Pancreas (tissue), 10 donors: ENCODE measurements at regions not wholly inside any gene's neighbourhood (a gene's known extent, or its start where the extent isn't known, plus 50 kb on each side); places are given as distances from the start of the nearest gene placed in this dataset.

Source experiments
- ATAC-seq, 4 donors: fragments of 200-7000 bp; cut with Tn5 transposase; one replicate each; pipeline versions ENCODE4 v1.8.0 to v1.9.1; 2020; ENCODE audit warnings: mild to moderate bottlenecking in 4 of 4, moderate library complexity in 4 of 4
- DNase-seq, 6 donors: peaks; one replicate each; pipeline ENCODE4 v3.0.0-alpha.2; 2020
- FAIRE-seq: peaks from 2 replicates; lab custom pipeline; 2012; peaks lifted over from hg19 to GRCh38; lab: Jason Lieb, UNC
- H3K27ac ChIP-seq, 4 donors: fragments of 200-600 bp; sonication (generic); 1 replicate in 3 of 4; 2 replicates in 1 of 4; pipeline versions ENCODE4 v1.5.0 to v1.8.0; 2020
- H3K27me3 ChIP-seq, 4 donors: fragments of 200-600 bp; one replicate each; pipeline ENCODE4 v1.8.0; 2021
- H3K36me3 ChIP-seq, 3 donors: fragments of 200-600 bp; sonication (generic) in 1 of 3; one replicate each; pipeline versions ENCODE4 v1.5.0 to v1.8.0; 2020 to 2021
- H3K4me1 ChIP-seq, 3 donors: fragments of 200-600 bp; one replicate each; pipeline ENCODE4 v1.8.0; 2021
- H3K4me3 ChIP-seq, 4 donors: fragments of 200-600 bp; sonication (generic) in 2 of 4; one replicate each; pipeline versions ENCODE4 v1.5.0 to v1.8.0; 2020 to 2021
- H3K9me3 ChIP-seq, 4 donors: fragments of 200-600 bp; one replicate each; pipeline ENCODE4 v1.8.0; 2021
- WGBS, 2 donors: extraction: QIAGEN DNeasy Blood & Tissue Kit; methylation state at CpG; one replicate each; pipeline ENCODE4 v1.1.7; 2013; 5-methylcytosine and 5-hydroxymethylcytosine counted together
- intact Hi-C, 3 donors: fragments of 100-400 bp; cut with DNase I; formaldehyde crosslinking; loops; one replicate each; pipeline versions ENCODE4 v1.11.1 to v1.14.2; 2022
- TF ChIP-seq, protein P1 (sequence below), 4 donors: fragments of 200-600 bp; sonication (generic) in 3 of 4; IDR thresholded peaks; one replicate each; pipeline versions ENCODE4 v1.5.0 to v1.8.0; 2021; ENCODE audit warnings: antibody characterized with exemption in 4 of 4
- donor health status: healthy with polysubstance abuse.
- donor health status: DM: no; HTN: no; CAD: no; lungs with moderate emphysema.
- donor health status: DM: no; HTN: no; CAD: no.
- donor health status: control.
- donor health status: control.
- donor health status: Bipolar disorder and iron deficiency.
- donor health status: DM: yes; HTN: yes; CAD: no.
- donor health status: DM: no; HTN: no; CAD: no.
- donor health status: DM: no; HTN: no; CAD: no.
- donor health status: DM: yes; HTN: yes; CAD: no.

DNA sequence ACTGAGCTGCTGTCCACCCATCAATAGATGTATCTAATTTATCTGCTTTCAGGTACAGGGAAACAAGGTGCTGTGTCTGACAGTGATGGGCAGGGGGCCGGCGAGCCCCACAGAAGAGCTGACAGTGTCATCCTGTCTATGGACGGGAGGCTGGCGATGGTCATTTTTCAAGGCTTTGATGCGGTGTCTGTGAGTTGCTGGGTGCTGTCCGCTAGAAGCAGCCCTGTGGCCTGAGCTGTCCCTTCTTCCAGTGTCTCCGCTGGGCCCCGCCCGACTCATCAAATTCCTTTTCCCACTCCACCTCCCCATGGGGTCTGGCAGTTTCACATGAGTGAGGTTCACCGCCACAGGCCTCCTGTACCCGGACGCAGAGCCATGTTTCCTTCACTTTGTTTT, 161.4 kb upstream of the PMEPA1 start:
- no peak overlapping the region for H3K4me3 ChIP-seq
- H3K4me1 ChIP-seq, result no peaks in the 10 kb centered on the region
- WGBS, 2 donors, result 70 to 73% methylated on average over 12 of the region's 12 CpGs
- no peaks in the 10 kb centered on the region for H3K9me3 ChIP-seq
- DNase-seq (no peak), FAIRE-seq (no peak), ATAC-seq (no peak)
- intact Hi-C loops, result no loop called here
- H3K27me3 ChIP-seq, result no peaks in the 10 kb centered on the region
- no peak overlapping the region for H3K27ac ChIP-seq
- no peaks in the 10 kb centered on the region for H3K36me3 ChIP-seq
- TF ChIP-seq, protein P1, sequence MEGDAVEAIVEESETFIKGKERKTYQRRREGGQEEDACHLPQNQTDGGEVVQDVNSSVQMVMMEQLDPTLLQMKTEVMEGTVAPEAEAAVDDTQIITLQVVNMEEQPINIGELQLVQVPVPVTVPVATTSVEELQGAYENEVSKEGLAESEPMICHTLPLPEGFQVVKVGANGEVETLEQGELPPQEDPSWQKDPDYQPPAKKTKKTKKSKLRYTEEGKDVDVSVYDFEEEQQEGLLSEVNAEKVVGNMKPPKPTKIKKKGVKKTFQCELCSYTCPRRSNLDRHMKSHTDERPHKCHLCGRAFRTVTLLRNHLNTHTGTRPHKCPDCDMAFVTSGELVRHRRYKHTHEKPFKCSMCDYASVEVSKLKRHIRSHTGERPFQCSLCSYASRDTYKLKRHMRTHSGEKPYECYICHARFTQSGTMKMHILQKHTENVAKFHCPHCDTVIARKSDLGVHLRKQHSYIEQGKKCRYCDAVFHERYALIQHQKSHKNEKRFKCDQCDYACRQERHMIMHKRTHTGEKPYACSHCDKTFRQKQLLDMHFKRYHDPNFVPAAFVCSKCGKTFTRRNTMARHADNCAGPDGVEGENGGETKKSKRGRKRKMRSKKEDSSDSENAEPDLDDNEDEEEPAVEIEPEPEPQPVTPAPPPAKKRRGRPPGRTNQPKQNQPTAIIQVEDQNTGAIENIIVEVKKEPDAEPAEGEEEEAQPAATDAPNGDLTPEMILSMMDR (IDR thresholded peaks at IDR 0.05), result no peak

DNA sequence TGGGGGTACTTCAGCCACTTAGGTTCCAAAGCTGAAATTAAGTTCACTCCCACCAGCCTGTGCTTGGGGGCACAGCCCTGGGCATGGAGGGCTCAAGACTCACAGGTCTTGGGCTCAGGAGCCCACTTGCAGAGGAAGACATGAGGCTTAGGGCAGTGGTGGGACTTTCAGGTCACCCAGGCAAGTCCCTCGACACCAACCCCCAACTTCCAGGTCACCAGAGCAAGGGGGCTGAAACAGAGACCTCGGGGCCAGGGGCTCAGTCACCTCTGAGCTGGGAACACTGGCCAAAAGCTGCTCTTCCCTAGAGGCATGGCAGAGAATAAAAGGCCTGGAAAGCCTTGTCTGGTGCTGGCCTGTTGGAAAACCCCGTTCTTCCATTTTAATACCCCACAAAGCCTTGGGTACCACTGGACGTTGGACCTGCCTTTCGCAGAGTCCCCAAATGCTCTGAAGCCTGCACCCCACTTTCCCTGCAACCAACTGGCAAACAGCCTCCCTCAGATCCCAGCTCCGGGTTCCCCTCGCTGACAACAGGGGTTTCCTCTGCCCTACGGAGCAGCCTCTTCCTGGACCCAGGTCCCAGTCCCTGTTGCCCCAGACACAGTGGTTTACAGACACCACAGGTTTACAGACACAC, 160.9 kb upstream of the PMEPA1 start:
- H3K9me3 ChIP-seq, result no peaks in the 10 kb centered on the region
- no peak overlapping the region for H3K4me3 ChIP-seq
- intact Hi-C loops, result no loop called here
- no peak overlapping the region for H3K27ac ChIP-seq
- H3K27me3 ChIP-seq, result no peaks in the 10 kb centered on the region
- TF ChIP-seq, protein P1 (IDR thresholded peaks at IDR 0.05), result no peak
- no peak for FAIRE-seq
- no peaks in the 10 kb centered on the region for H3K4me1 ChIP-seq
- 44 to 57% methylated on average over 8 of the region's 8 CpGs for WGBS, 2 donors
- no peak for DNase-seq
- H3K36me3 ChIP-seq, result no peaks in the 10 kb centered on the region
- ATAC-seq, result no peak

DNA sequence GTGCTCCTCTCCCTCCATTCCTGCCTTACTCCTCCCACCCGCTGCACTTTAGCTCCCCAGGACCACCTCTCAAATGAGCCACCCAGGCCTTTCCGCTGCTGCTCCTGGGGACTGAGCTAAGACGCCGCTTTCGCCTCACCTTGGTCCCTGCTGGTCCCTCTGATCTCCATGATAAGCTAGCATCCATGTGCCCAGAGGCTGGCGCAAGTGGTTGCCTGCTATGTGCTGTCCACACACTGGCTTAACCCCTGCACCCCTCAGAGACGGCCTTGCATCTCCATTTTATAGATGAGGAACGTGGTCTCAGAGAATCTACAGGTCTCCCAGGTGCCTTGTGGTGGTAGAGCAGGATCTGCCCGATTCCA, 160.1 kb upstream of the PMEPA1 start:
- TF ChIP-seq, protein P1 (IDR thresholded peaks at IDR 0.05), result no peak

DNA sequence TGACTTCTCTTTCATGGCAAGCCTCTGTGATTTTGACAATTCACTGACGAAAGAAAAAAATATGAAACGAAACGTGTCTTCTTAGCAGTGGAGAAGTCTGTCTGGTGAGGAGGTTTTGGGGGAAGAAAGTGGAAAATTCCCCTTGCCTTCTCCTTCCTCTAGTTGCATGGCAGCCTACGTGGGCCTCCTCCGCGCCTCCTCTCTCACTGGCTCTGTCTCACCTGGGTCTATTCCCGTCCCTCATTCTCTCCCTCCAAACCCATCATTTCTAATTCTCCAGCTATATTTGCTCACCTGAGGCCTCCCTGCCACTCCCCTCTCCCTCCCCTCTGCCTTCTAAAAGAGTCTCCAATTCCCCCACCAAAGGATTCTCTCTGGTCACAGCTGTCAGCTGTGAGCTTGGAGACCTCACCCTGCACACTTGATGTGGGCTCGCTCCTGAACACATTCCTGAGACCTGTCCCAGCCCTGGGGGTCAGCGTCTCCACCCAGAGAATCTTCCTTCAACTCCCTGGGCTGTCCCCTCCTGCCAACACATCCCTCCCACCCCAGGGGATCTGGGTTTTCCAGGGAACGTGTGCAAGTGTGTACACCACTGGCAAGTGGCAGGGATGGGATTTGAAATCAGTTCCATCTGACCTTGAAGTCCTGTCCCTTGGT, 159.6 kb upstream of the PMEPA1 start:
- H3K9me3 ChIP-seq, result no peaks in the 10 kb centered on the region
- no peaks in the 10 kb centered on the region for H3K27me3 ChIP-seq
- 46% methylated on average over 10 of the region's 10 CpGs for WGBS, 2 donors
- DNase-seq, result no peak
- no peaks in the 10 kb centered on the region for H3K36me3 ChIP-seq
- FAIRE-seq, result no peak
- H3K4me3 ChIP-seq, result no peak overlapping the region
- intact Hi-C loops, result no loop called here
- no peak overlapping the region for H3K27ac ChIP-seq
- no peak for ATAC-seq
- H3K4me1 ChIP-seq, result no peaks in the 10 kb centered on the region
- TF ChIP-seq, protein P1 (IDR thresholded peaks at IDR 0.05), result no peak

More for the DNA sequence above, 160.1 kb upstream of the PMEPA1 start:
- Histone ChIP-seq H3K27ac (no peak overlapping the region), H3K4me3 (no peak overlapping the region), H3K27me3 (no peaks in the 10 kb centered on the region), H3K9me3 (no peaks in the 10 kb centered on the region), H3K36me3 (no peaks in the 10 kb centered on the region), H3K4me1 (no peaks in the 10 kb centered on the region)
- WGBS, 2 donors, result 53 to 59% methylated on average over 9 of the region's 9 CpGs
- FAIRE-seq, result no peak
- ATAC-seq, result no peak
- intact Hi-C loops, result no loop called here
- DNase-seq, result no peak

DNA sequence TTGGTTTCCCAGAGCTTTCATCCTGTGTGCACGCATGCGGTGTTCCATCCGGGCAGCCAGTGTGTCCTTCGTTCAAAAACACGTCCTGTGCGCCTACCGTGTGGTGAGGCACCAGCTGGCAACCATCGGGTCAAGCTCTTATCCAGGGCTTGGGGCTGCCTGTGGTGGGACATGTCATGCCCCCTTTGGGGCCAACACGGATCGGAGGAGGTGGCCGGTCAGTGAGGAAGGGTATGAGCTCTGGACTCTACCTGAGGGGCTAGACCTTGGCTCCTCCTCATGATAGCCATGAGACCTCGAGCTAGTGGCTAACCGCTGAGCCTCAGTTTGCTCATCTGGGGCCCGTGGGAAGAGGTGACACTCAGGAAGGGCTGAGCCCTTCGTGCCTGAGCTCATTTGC, 158.5 kb upstream of the PMEPA1 start:
- intact Hi-C loops, result no loop called here
- H3K27me3 ChIP-seq, result no peaks in the 10 kb centered on the region
- FAIRE-seq (no peak), ATAC-seq (no peak), DNase-seq (no peak)
- no peaks in the 10 kb centered on the region for H3K4me1 ChIP-seq
- H3K4me3 ChIP-seq, result no peak overlapping the region
- H3K36me3 ChIP-seq, result no peaks in the 10 kb centered on the region
- H3K9me3 ChIP-seq, result no peaks in the 10 kb centered on the region
- TF ChIP-seq, protein P1 (IDR thresholded peaks at IDR 0.05), result no peak
- 69 to 74% methylated on average over 15 of the region's 15 CpGs for WGBS, 2 donors
- no peak overlapping the region for H3K27ac ChIP-seq
